ENCODE measurements at regions not wholly inside any gene's neighbourhood (a gene's known extent, or its start where the extent isn't known, plus 50 kb on each side); places are given as distances from the start of the nearest gene placed in this dataset.
A peak's percentile ranks its signal among the peaks of the same experiment; 100 is the strongest.
"Not testable (repeated sequence)": the region's sequence is repeated elsewhere in the genome, so short reads cannot be mapped to it uniquely, and the experiment has no call there.

DNA sequence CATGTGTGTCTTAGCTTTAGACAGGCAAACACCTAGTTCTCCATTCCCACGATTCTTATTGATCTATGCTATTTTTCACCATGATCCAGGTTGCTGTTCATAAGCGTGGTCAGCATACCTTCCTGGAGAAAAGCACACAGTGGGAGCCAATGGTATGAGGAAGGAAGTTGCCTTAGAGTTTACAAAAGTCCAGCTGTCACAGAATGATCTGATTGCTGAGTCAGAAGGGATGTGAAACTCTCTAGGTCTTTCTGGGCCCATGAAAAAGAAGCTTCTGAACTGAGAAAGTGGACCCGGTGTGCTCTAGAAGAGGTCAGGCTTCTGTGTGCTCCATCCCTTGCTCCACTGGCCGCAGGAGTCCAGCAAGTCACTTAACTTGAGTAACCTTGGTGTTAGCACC lies 71.0 kb upstream of the CCL1 start:
- peak in 1 of 2 donors; percentile 55 for ATAC-seq (ENCODE audit: low FRiP score in 2 of 2)
- DNase-seq: no peak
- Histone ChIP-seq H3K4me3 (no peak overlapping the region), H3K27me3 (no peaks in the 10 kb centered on the region), H3K4me1 (peaks cover 8 to 24% (median 16%) of the 10 kb centered on the region in 4 donors), H3K27ac (no peak overlapping the region), H3K9me3 (no peaks in the 10 kb centered on the region), H3K36me3 (no peaks in the 10 kb centered on the region)
- TF ChIP-seq POLR2A (IDR thresholded peaks at IDR 0.05) (no peak), POLR2AphosphoS5 (IDR thresholded peaks at IDR 0.05) (no peak), CTCF (IDR thresholded peaks at IDR 0.05) (no peak), EP300 (IDR thresholded peaks at IDR 0.05) (no peak)
- WGBS, 2 donors: 31 to 43% methylated on average over 4 of the region's 4 CpGs

DNA sequence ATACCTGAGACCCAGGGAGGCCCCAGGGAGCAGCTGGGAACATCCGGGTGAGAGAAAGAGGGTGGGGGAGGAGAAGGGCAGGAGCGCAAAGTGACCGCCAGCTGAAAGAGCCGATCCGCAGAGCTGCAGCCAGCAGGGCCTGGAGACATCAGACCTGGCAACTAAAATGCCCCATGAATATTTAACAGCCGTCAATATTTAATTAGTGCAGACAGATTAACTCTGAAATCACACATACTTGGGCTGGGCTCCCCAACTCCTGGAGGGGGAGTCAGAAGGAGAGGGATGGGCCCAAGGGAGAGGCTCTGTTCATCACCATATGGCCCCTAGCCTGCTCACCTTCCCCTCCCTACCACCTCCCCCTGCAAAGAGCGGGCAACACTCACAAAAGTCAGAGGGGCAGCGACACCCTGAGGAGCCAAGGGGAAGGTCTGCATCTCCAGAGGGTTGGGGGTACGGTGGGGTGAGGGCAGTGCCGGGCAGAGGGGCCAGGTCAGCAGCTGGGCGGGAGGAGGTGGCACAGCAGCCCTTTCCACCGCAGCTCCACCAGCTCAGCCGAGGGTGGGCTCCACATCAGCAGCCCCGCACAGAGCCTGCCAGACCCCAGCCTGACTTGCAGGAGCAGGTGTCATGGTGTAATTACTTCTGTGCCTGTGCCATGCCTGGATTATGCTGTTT lies 61.9 kb upstream of the CCL1 start:
- Histone ChIP-seq H3K4me3 (no peak overlapping the region), H3K27ac (no peak overlapping the region), H3K9me3 (no peaks in the 10 kb centered on the region), H3K27me3 (peaks cover 0 to 7% (median 3%) of the 10 kb centered on the region in 4 donors), H3K4me1 (no peaks in the 10 kb centered on the region), H3K36me3 (no peaks in the 10 kb centered on the region)
- TF ChIP-seq POLR2A (IDR thresholded peaks at IDR 0.05) (no peak), CTCF (IDR thresholded peaks at IDR 0.05) (no peak), EP300 (IDR thresholded peaks at IDR 0.05) (no peak), POLR2AphosphoS5 (IDR thresholded peaks at IDR 0.05) (no peak)
- WGBS, 2 donors: 27 to 41% methylated on average over 9 to 14 of the region's 14 CpGs
- DNase-seq (peak in 1 of 2 donors; percentile 53), ATAC-seq (ENCODE audit: low FRiP score in 2 of 2) (no peak)

GRCh38 chr17:34423978-34424813 lies 61.2 kb upstream of the CCL1 start:
- DNase-seq (peak in 1 of 2 donors; percentile 53), ATAC-seq (ENCODE audit: low FRiP score in 2 of 2) (peak in 1 of 2 donors; percentile 44)
- Histone ChIP-seq H3K27ac (no peak overlapping the region), H3K9me3 (no peaks in the 10 kb centered on the region), H3K27me3 (peaks cover 0 to 7% (median 3%) of the 10 kb centered on the region in 4 donors), H3K4me1 (no peaks in the 10 kb centered on the region), H3K36me3 (no peaks in the 10 kb centered on the region), H3K4me3 (peak overlapping the region in 1 of 4 donors; percentile 8)
- 13 to 20% methylated on average over 21 to 28 of the region's 29 CpGs for WGBS, 2 donors
- TF ChIP-seq CTCF (IDR thresholded peaks at IDR 0.05) (no peak), EP300 (IDR thresholded peaks at IDR 0.05) (no peak), POLR2AphosphoS5 (IDR thresholded peaks at IDR 0.05) (no peak), POLR2A (IDR thresholded peaks at IDR 0.05) (no peak)

- not testable (repeated sequence) for H3K27ac ChIP-seq; H3K4me3 ChIP-seq; H3K36me3 ChIP-seq; H3K9me3 ChIP-seq; DNase-seq; ATAC-seq (ENCODE audit: low FRiP score in 2 of 2); H3K4me1 ChIP-seq; H3K27me3 ChIP-seq
- 83 to 95% methylated on average over 6 of the region's 7 CpGs for WGBS, 2 donors
These were observed 60.3 kb upstream of the CCL1 start for GRCh38 chr17:34423315-34423714.

- ATAC-seq (ENCODE audit: low FRiP score in 2 of 2) (no peak), DNase-seq (no peak)
- no peaks in the 10 kb centered on the region for H3K9me3 ChIP-seq
- no peak overlapping the region for H3K27ac ChIP-seq
- TF ChIP-seq EP300 (IDR thresholded peaks at IDR 0.05): no peak
- TF ChIP-seq POLR2A (IDR thresholded peaks at IDR 0.05): no peak
- no peak for TF ChIP-seq POLR2AphosphoS5 (IDR thresholded peaks at IDR 0.05)
- no peak for TF ChIP-seq CTCF (IDR thresholded peaks at IDR 0.05)
- H3K4me1 ChIP-seq: no peaks in the 10 kb centered on the region
- H3K36me3 ChIP-seq: no peaks in the 10 kb centered on the region
- WGBS, 2 donors: 56 to 74% methylated on average over 3 of the region's 3 CpGs
- peaks cover 0 to 7% (median 3%) of the 10 kb centered on the region in 4 donors for H3K27me3 ChIP-seq
- H3K4me3 ChIP-seq: no peak overlapping the region
These were observed 57.9 kb upstream of the CCL1 start for GRCh38 chr17:34420900-34421299.
